Body of pancreas (tissue), 4 donors: ENCODE measurements at regions not wholly inside any gene's neighbourhood (a gene's known extent, or its start where the extent isn't known, plus 50 kb on each side); places are given as distances from the start of the nearest gene placed in this dataset.

Source experiments
- CTCF ChIP-seq, 7 experiments: fragments of 450-650 bp in 4 of 7; fragments of 200-600 bp in 3 of 7; sonication (generic) in 3 of 7; IDR thresholded peaks; one replicate each; pipeline ENCODE4 v1.5.1; 2016 to 2019; ENCODE audit warnings: antibody characterized with exemption in 7 of 7
- POLR2A ChIP-seq, 3 donors: fragments of 450-650 bp; IDR thresholded peaks; one replicate each; pipeline ENCODE4 v1.6.1; 2016; ENCODE audit warnings: antibody characterized with exemption in 3 of 3, mild to moderate bottlenecking in 2 of 3

- TF ChIP-seq CTCF (IDR thresholded peaks at IDR 0.05) = no peak
- no peak for TF ChIP-seq POLR2A (IDR thresholded peaks at IDR 0.05)
These were observed 327.0 kb upstream of the DKK2 start for GRCh38 chr4:107363125-107363524.
